Uterus (tissue), 2 donors: ENCODE measurements at regions not wholly inside any gene's neighbourhood (a gene's known extent, or its start where the extent isn't known, plus 50 kb on each side); places are given as distances from the start of the nearest gene placed in this dataset.

ENCODE experiments used
- POLR2A ChIP-seq, 2 donors: fragments of 450-650 bp; IDR thresholded peaks; one replicate each; pipeline ENCODE4 v1.6.1; 2016; ENCODE audit warnings: antibody characterized with exemption in 2 of 2, mild to moderate bottlenecking in 1 of 2, moderate library complexity in 1 of 2
- TF ChIP-seq, protein P1 (sequence below), 4 experiments: fragments of 200-600 bp in 2 of 4; fragments of 450-650 bp in 2 of 4; sonication (generic) in 2 of 4; IDR thresholded peaks; one replicate each; pipeline ENCODE4 v1.5.1; 2016 to 2019; ENCODE audit warnings: antibody characterized with exemption in 4 of 4, mild to moderate bottlenecking in 2 of 4, moderate library complexity in 1 of 4

DNA sequence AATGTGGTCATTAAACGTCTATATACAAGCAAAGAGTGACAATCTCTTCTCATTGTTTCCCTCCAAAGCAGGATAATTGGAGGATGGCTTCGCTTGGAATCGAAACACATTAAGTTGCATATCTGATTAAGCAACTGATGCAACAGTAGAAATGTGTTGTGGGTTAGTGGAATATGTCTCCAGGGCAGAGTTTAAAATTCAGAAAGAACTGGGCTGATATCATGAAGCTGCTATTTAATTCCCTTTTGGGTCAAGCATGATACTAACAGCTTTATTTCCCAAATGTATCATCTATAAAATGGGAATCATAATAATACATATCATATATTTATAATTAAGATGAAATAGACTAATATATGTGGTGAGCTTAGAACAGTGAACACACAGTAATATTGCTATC lies 1763.0 kb upstream of the C9orf72 start:
- TF ChIP-seq, protein P1, sequence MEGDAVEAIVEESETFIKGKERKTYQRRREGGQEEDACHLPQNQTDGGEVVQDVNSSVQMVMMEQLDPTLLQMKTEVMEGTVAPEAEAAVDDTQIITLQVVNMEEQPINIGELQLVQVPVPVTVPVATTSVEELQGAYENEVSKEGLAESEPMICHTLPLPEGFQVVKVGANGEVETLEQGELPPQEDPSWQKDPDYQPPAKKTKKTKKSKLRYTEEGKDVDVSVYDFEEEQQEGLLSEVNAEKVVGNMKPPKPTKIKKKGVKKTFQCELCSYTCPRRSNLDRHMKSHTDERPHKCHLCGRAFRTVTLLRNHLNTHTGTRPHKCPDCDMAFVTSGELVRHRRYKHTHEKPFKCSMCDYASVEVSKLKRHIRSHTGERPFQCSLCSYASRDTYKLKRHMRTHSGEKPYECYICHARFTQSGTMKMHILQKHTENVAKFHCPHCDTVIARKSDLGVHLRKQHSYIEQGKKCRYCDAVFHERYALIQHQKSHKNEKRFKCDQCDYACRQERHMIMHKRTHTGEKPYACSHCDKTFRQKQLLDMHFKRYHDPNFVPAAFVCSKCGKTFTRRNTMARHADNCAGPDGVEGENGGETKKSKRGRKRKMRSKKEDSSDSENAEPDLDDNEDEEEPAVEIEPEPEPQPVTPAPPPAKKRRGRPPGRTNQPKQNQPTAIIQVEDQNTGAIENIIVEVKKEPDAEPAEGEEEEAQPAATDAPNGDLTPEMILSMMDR (IDR thresholded peaks at IDR 0.05): no peak
- TF ChIP-seq POLR2A (IDR thresholded peaks at IDR 0.05): no peak
